ENCODE measurements at regions not wholly inside any gene's neighbourhood (a gene's known extent, or its start where the extent isn't known, plus 50 kb on each side); places are given as distances from the start of the nearest gene placed in this dataset.

GRCh38 chr3:19093084-19093483, 55.2 kb upstream of the KCNH8 start:
- DNase-seq (ENCODE audit: low spot score in 2 of 2) = no peak
- in situ Hi-C loops (cut with MboI; ENCODE audit: low sequenced_read_pairs) = no loop called here

GRCh38 chr3:19077388-19077787, 70.9 kb upstream of the KCNH8 start:
- H3K4me3 ChIP-seq = no peak overlapping the region
- in situ Hi-C loops (cut with MboI; ENCODE audit: low sequenced_read_pairs) = no loop called here
- H3K36me3 ChIP-seq (replicated peaks) = no peaks in the 10 kb centered on the region
- H3K9me3 ChIP-seq = no peaks in the 10 kb centered on the region
- H3K27me3 ChIP-seq (ENCODE audit: low read depth) = no peaks in the 10 kb centered on the region; the same call in 1 of the 2 replicates
- no peak for DNase-seq (ENCODE audit: low spot score in 2 of 2)
- H3K4me1 ChIP-seq = peaks cover 13% of the 10 kb centered on the region

More at GRCh38 chr3:19093084-19093483, 55.2 kb upstream of the KCNH8 start:
- Histone ChIP-seq H3K27me3 (ENCODE audit: low read depth) (no peaks in the 10 kb centered on the region), H3K4me3 (no peak overlapping the region), H3K9me3 (no peaks in the 10 kb centered on the region), H3K36me3 (replicated peaks) (no peaks in the 10 kb centered on the region), H3K4me1 (no peaks in the 10 kb centered on the region)

- Histone ChIP-seq H3K4me1 (peaks cover 13% of the 10 kb centered on the region), H3K4me3 (no peak overlapping the region), H3K27me3 (ENCODE audit: low read depth) (no peaks in the 10 kb centered on the region), H3K9me3 (no peaks in the 10 kb centered on the region), H3K36me3 (replicated peaks) (no peaks in the 10 kb centered on the region)
- in situ Hi-C loops (cut with MboI; ENCODE audit: low sequenced_read_pairs) = no loop called here
- DNase-seq (ENCODE audit: low spot score in 2 of 2) = no peak
Observed at GRCh38 chr3:19075037-19075436, 73.3 kb upstream of the KCNH8 start.

- Histone ChIP-seq H3K36me3 (replicated peaks) (no peaks in the 10 kb centered on the region), H3K9me3 (no peaks in the 10 kb centered on the region), H3K4me3 (no peak overlapping the region), H3K27me3 (ENCODE audit: low read depth) (no peaks in the 10 kb centered on the region), H3K4me1 (peaks cover 13% of the 10 kb centered on the region)
- peak; percentile 53 to 84 for DNase-seq (ENCODE audit: low spot score in 2 of 2)
- in situ Hi-C loops (cut with MboI; ENCODE audit: low sequenced_read_pairs) = loop anchor here (25.0 kb wide), 1 partner anchor 788 kb away; no protein-coding TSS in a partner anchor
Observed at GRCh38 chr3:19074257-19074900, 73.9 kb upstream of the KCNH8 start.

- DNase-seq (ENCODE audit: low spot score in 2 of 2) = no peak
- Histone ChIP-seq H3K4me1 (peaks cover 13% of the 10 kb centered on the region), H3K27me3 (ENCODE audit: low read depth) (no peaks in the 10 kb centered on the region), H3K4me3 (no peak overlapping the region), H3K9me3 (no peaks in the 10 kb centered on the region), H3K36me3 (replicated peaks) (no peaks in the 10 kb centered on the region)
- in situ Hi-C loops (cut with MboI; ENCODE audit: low sequenced_read_pairs) = loop anchor here (25.0 kb wide), 1 partner anchor 789 kb away; no protein-coding TSS in a partner anchor
Observed at GRCh38 chr3:19073341-19074105, 74.8 kb upstream of the KCNH8 start.

GRCh38 chr3:19070325-19070724, 78.0 kb upstream of the KCNH8 start:
- H3K4me1 ChIP-seq = peaks cover 13% of the 10 kb centered on the region
- in situ Hi-C loops (cut with MboI; ENCODE audit: low sequenced_read_pairs) = loop anchor here (25.0 kb wide), 1 partner anchor 792 kb away; no protein-coding TSS in a partner anchor
- no peak overlapping the region for H3K4me3 ChIP-seq
- H3K36me3 ChIP-seq (replicated peaks) = no peaks in the 10 kb centered on the region
- H3K27me3 ChIP-seq (ENCODE audit: low read depth) = no peaks in the 10 kb centered on the region
- H3K9me3 ChIP-seq = no peaks in the 10 kb centered on the region
- no peak for DNase-seq (ENCODE audit: low spot score in 2 of 2)

GRCh38 chr3:19065027-19065426, 83.3 kb upstream of the KCNH8 start:
- Histone ChIP-seq H3K27me3 (ENCODE audit: low read depth) (no peaks in the 10 kb centered on the region), H3K4me1 (no peaks in the 10 kb centered on the region), H3K36me3 (replicated peaks) (no peaks in the 10 kb centered on the region), H3K9me3 (no peaks in the 10 kb centered on the region), H3K4me3 (no peak overlapping the region)
- in situ Hi-C loops (cut with MboI; ENCODE audit: low sequenced_read_pairs) = loop anchor here (25.0 kb wide), 1 partner anchor 797 kb away; no protein-coding TSS in a partner anchor
- DNase-seq (ENCODE audit: low spot score in 2 of 2) = peak in 1 of 2 experiments; percentile 22

GRCh38 chr3:19063936-19064335, 84.4 kb upstream of the KCNH8 start:
- Histone ChIP-seq H3K4me1 (no peaks in the 10 kb centered on the region), H3K27me3 (ENCODE audit: low read depth) (no peaks in the 10 kb centered on the region), H3K36me3 (replicated peaks) (no peaks in the 10 kb centered on the region), H3K4me3 (no peak overlapping the region), H3K9me3 (no peaks in the 10 kb centered on the region)
- DNase-seq (ENCODE audit: low spot score in 2 of 2) = no peak
- in situ Hi-C loops (cut with MboI; ENCODE audit: low sequenced_read_pairs) = loop anchor here (25.0 kb wide), 1 partner anchor 798 kb away; no protein-coding TSS in a partner anchor

GRCh38 chr3:19060404-19060803, 87.9 kb upstream of the KCNH8 start:
- H3K4me1 ChIP-seq = no peaks in the 10 kb centered on the region

GRCh38 chr3:19052874-19053273, 95.4 kb upstream of the KCNH8 start:
- Histone ChIP-seq H3K36me3 (replicated peaks) (no peaks in the 10 kb centered on the region), H3K27me3 (ENCODE audit: low read depth) (no peaks in the 10 kb centered on the region), H3K4me1 (no peaks in the 10 kb centered on the region), H3K9me3 (no peaks in the 10 kb centered on the region), H3K4me3 (no peak overlapping the region)
- DNase-seq (ENCODE audit: low spot score in 2 of 2) = no peak
- in situ Hi-C loops (cut with MboI; ENCODE audit: low sequenced_read_pairs) = loop anchor here (25.0 kb wide), 1 partner anchor 809 kb away; no protein-coding TSS in a partner anchor

More at GRCh38 chr3:19060404-19060803, 87.9 kb upstream of the KCNH8 start:
- Histone ChIP-seq H3K4me3 (no peak overlapping the region), H3K36me3 (replicated peaks) (no peaks in the 10 kb centered on the region), H3K9me3 (no peaks in the 10 kb centered on the region), H3K27me3 (ENCODE audit: low read depth) (no peaks in the 10 kb centered on the region)
- DNase-seq (ENCODE audit: low spot score in 2 of 2) = no peak
- in situ Hi-C loops (cut with MboI; ENCODE audit: low sequenced_read_pairs) = loop anchor here (25.0 kb wide), 1 partner anchor 802 kb away; no protein-coding TSS in a partner anchor

- Histone ChIP-seq H3K9me3 (no peaks in the 10 kb centered on the region), H3K36me3 (replicated peaks) (no peaks in the 10 kb centered on the region), H3K4me1 (peaks cover 7% of the 10 kb centered on the region; the same call in 1 of the 2 replicates), H3K4me3 (no peak overlapping the region), H3K27me3 (ENCODE audit: low read depth) (no peaks in the 10 kb centered on the region)
- in situ Hi-C loops (cut with MboI; ENCODE audit: low sequenced_read_pairs) = no loop called here
- DNase-seq (ENCODE audit: low spot score in 2 of 2) = peak in 1 of 2 experiments; percentile 19
Observed at GRCh38 chr3:19046440-19046839, 101.9 kb upstream of the KCNH8 start.

- in situ Hi-C loops (cut with MboI; ENCODE audit: low sequenced_read_pairs) = no loop called here
- Histone ChIP-seq H3K36me3 (replicated peaks) (no peaks in the 10 kb centered on the region), H3K9me3 (no peaks in the 10 kb centered on the region), H3K4me3 (no peak overlapping the region), H3K4me1 (no peaks in the 10 kb centered on the region), H3K27me3 (ENCODE audit: low read depth) (no peaks in the 10 kb centered on the region)
- no peak for DNase-seq (ENCODE audit: low spot score in 2 of 2)
Observed at GRCh38 chr3:19030522-19030839, 117.8 kb upstream of the KCNH8 start.

- H3K36me3 ChIP-seq (replicated peaks) = no peaks in the 10 kb centered on the region
- H3K4me1 ChIP-seq = no peaks in the 10 kb centered on the region
- H3K4me3 ChIP-seq = no peak overlapping the region
- in situ Hi-C loops (cut with MboI; ENCODE audit: low sequenced_read_pairs) = no loop called here
- DNase-seq (ENCODE audit: low spot score in 2 of 2) = no peak
- H3K27me3 ChIP-seq (ENCODE audit: low read depth) = no peaks in the 10 kb centered on the region
- H3K9me3 ChIP-seq = no peaks in the 10 kb centered on the region
Observed at GRCh38 chr3:19029837-19030521, 118.3 kb upstream of the KCNH8 start.

- Histone ChIP-seq H3K4me3 (no peak overlapping the region), H3K27me3 (ENCODE audit: low read depth) (no peaks in the 10 kb centered on the region), H3K4me1 (no peaks in the 10 kb centered on the region), H3K36me3 (replicated peaks) (no peaks in the 10 kb centered on the region), H3K9me3 (no peaks in the 10 kb centered on the region)
- no peak for DNase-seq (ENCODE audit: low spot score in 2 of 2)
- in situ Hi-C loops (cut with MboI; ENCODE audit: low sequenced_read_pairs) = no loop called here
Observed at GRCh38 chr3:19025441-19025840, 122.9 kb upstream of the KCNH8 start.

All from HAP-1 (cell line).